KBM-7 (cell line): ENCODE measurements at regions not wholly inside any gene's neighbourhood (a gene's known extent, or its start where the extent isn't known, plus 50 kb on each side); places are given as distances from the start of the nearest gene placed in this dataset.

ENCODE experiments used
- DNase-seq: peaks from one replicate; pipeline ENCODE4 v3.0.0-alpha.2; 2015
- in situ Hi-C: fragments of 300-500 bp; cut with MboI; formaldehyde crosslinking; loops from 2 replicates; pipeline ENCODE4 v1.14.3; 2020; ENCODE audit warnings: low sequenced_read_pairs, low pct_unique_long_range_greater_than_20kb, mixed read lengths

DNA sequence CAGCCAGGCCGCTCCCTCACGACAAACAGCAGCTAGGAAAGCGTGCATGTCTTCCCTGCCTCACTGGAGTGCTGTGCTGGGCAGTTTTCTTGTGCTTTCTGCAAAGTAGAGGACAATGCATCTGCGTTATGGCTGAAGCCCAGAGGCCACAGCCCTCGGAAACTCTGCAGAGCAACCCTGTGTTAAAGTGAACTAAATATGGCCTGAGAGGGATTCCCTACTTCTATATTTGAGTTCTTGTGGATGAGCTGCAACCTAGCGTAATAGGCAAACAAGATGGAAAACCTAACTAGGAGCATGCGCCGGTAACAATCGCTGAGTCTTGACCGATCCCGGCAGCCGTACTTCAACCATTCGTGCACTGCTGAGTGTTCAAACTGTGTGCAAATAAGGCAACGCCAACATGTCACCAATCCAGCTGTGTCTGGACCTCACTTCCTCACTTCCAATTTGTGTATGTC, 471.9 kb upstream of the HS6ST1 start:
- in situ Hi-C loops, result no loop called here
- DNase-seq, result no peak

- DNase-seq, result no peak
- in situ Hi-C loops, result no loop called here
These were observed 472.7 kb upstream of the HS6ST1 start for GRCh38 chr2:128791120-128791984.

DNA sequence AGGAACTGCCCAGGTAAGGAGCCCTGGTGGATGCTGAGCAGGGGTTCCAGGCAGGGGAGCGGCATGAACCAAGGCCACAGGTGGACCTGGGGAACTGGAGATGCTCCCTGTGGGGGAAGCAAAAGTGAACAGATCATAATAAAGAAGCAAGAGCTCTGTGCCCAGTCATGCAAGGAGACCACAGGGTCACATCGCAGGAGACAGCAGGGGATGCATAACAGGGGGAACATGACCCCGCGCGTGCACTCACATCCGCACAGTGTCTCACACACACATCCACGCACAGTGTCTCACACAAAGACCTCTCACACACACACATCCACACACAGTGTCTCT, 473.3 kb upstream of the HS6ST1 start:
- no peak for DNase-seq

DNA sequence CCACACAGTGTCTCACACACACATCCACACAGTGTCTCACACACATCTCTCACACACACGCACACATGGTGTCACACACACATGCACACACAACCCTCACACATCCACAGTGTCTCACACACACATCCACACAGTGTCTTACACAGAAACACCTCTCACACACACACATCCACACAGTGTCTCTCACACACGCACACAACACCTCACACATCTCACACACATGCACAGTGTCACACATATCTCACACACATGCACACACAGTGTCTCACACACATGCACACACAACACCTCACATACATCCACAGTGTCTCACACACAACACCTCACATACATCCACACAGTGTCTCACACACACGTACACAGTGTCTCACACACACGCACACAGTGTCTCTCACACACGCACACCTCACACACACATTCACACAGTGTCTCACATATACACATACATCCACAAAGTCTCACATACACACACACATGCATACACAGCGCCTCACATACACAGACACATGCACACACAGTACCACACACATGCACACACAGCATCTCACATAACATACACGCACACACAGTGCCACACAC, 473.9 kb upstream of the HS6ST1 start:
- no peak for DNase-seq
- in situ Hi-C loops, result no loop called here

More for the DNA sequence above, 473.3 kb upstream of the HS6ST1 start:
- in situ Hi-C loops, result no loop called here

DNA sequence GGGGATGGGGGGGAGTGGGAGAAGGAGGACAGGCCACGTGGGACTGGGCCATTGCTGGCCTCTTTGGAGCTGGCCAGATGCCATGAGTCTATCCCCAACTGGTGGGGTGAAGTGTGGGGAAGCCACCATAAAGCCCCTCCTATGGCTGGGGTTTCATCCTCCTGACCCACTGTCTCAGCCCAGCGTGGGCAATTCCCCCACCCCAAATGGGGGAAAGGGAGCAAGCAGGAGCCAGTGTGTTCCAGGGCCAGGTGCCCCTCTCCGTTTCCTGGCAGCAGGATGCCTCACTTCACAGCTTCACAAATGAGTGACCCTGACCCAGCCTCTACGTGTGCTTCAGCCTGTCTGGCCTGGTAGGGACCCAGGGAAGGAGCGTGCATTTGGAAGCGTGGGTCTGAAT, 474.7 kb upstream of the HS6ST1 start:
- no peak for DNase-seq
- in situ Hi-C loops, result no loop called here

DNA sequence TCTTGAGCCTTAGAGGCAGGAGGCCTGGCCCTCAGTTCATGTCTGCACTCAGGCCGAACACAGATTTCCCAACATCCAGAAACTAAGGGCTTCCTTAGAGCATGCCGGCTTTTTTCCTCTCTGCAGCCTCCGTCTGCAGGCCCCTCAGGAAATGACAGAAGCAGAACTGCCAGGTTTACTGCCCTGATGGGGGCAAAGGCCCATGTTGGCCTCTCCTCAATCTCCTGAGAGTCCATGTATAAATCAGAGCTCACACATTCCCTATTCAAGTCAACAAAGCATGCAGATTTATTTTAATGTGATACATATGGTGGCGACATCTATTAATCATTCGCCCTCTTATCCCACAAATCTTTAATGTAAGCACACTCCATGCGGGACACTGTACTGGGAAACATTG, 475.6 kb upstream of the HS6ST1 start:
- in situ Hi-C loops, result no loop called here
- DNase-seq, result no peak

- in situ Hi-C loops, result no loop called here
- no peak for DNase-seq
These were observed 477.7 kb upstream of the HS6ST1 start for GRCh38 chr2:128796321-128796720.

DNA sequence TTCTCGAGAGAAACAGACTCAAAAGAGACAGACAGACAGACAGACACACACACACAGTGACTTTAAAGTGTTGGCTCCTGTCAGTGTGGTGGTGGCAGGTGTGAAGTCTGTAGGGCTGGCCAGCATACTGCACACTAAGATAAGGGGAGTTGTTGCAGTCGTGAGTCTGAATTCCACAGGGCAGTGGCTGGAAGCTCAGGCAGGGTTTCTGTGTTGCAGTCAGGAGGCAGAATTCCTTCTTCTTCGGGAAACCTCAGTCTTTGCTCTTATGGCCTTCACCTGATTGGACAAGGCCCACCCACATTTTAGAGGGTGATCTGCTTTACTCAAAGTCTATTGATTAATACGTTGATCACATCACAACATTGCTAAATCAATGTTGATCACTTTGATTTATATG, 478.4 kb upstream of the HS6ST1 start:
- DNase-seq, result no peak
- in situ Hi-C loops, result no loop called here

- DNase-seq, result no peak
- in situ Hi-C loops, result no loop called here
These were observed 478.9 kb upstream of the HS6ST1 start for GRCh38 chr2:128797533-128797932.

DNA sequence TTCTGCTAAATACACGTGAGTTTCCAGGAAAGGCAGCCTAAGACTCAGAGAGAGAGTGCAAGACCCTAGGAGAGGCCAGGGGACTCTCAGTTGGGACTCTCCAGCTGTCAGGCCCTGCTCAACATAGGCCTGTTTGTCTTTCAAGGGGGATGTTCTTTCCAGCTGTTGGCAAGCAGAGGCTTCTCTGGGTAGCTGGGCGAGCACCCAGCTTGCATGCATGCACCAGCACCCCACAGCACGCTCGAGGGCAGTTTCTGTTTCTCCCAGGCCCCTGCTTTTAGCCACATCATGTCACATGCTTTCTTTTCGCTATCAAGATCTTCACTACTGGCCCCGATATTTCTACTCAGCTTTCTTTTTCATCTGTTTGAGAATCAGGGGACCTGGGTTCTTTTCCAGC, 479.3 kb upstream of the HS6ST1 start:
- in situ Hi-C loops, result no loop called here
- DNase-seq, result no peak

GRCh38 chr2:128798502-128799283, 480.0 kb upstream of the HS6ST1 start:
- in situ Hi-C loops, result no loop called here

GRCh38 chr2:128799284-128799552, 480.6 kb upstream of the HS6ST1 start:
- in situ Hi-C loops, result no loop called here

More at GRCh38 chr2:128798502-128799283, 480.0 kb upstream of the HS6ST1 start:
- DNase-seq, result no peak

GRCh38 chr2:128799730-128800129, 481.1 kb upstream of the HS6ST1 start:
- DNase-seq, result no peak
- in situ Hi-C loops, result no loop called here

More at GRCh38 chr2:128799284-128799552, 480.6 kb upstream of the HS6ST1 start:
- DNase-seq, result no peak

- in situ Hi-C loops, result no loop called here
- no peak for DNase-seq
These were observed 482.9 kb upstream of the HS6ST1 start for GRCh38 chr2:128801576-128801975.

DNA sequence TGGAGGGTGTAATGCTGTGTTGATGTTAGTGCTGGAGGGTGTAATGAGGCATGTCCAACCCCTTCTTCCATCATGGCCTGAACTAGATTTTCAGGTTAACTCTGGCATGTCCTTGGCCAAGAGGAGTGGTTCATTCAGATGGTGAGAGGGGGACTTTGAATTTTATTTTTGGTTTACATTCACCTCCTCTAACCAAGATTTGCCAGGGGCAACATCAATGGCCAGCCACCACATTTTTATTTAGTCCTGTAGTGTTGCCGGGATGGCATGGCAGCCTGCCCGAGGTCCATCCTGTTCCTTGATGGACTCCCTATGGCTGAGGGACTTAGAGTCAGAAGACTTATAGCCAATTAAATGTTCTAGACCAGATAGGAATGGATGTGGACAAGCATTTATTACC, 484.6 kb upstream of the HS6ST1 start:
- in situ Hi-C loops, result no loop called here
- DNase-seq, result no peak

- in situ Hi-C loops, result no loop called here
- no peak for DNase-seq
These were observed 486.6 kb upstream of the HS6ST1 start for GRCh38 chr2:128805237-128805636.

- in situ Hi-C loops, result no loop called here
- no peak for DNase-seq
These were observed 487.2 kb upstream of the HS6ST1 start for GRCh38 chr2:128805918-128806317.

DNA sequence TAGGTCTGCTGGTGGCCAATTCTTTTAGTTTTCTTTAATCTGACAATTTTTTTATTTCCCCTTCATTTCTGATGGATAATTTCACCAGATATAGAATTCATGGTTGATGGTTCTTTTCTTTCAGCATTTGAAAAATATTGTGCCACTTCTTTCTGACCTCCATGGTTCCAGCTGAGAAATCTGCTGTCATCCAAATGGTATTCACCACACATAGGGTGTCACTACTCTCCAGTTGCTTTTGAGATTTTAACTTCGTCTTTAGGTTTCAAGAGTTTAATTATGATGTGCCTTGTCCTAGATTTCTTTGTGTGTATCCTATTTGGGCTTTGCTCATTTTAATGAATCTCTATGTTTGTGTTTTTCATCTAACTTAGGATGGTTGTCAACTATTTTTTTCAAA, 488.6 kb upstream of the HS6ST1 start:
- DNase-seq, result no peak

GRCh38 chr2:128808462-128809258, 490.0 kb upstream of the HS6ST1 start:
- in situ Hi-C loops, result no loop called here
- no peak for DNase-seq

More for the DNA sequence above, 488.6 kb upstream of the HS6ST1 start:
- in situ Hi-C loops, result no loop called here

GRCh38 chr2:128809259-128809636, 490.6 kb upstream of the HS6ST1 start:
- no peak for DNase-seq
- in situ Hi-C loops, result no loop called here
